ENCODE measurements at regions not wholly inside any gene's neighbourhood (a gene's known extent, or its start where the extent isn't known, plus 50 kb on each side); places are given as distances from the start of the nearest gene placed in this dataset.

GRCh38 chr2:82043867-82044266 lies 1739.3 kb upstream of the LRRTM1 start:
- TF ChIP-seq HOXA7 (CRISPR knock-in tag; IDR thresholded peaks at IDR 0.05; ENCODE audit: borderline replicate concordance) (no peak), GFI1B (tag by site-specific recombination; IDR thresholded peaks at IDR 0.05) (no peak), KLF17 (tag by site-specific recombination; IDR thresholded peaks at IDR 0.05) (no peak)
- TF ChIP-seq, protein P1, sequence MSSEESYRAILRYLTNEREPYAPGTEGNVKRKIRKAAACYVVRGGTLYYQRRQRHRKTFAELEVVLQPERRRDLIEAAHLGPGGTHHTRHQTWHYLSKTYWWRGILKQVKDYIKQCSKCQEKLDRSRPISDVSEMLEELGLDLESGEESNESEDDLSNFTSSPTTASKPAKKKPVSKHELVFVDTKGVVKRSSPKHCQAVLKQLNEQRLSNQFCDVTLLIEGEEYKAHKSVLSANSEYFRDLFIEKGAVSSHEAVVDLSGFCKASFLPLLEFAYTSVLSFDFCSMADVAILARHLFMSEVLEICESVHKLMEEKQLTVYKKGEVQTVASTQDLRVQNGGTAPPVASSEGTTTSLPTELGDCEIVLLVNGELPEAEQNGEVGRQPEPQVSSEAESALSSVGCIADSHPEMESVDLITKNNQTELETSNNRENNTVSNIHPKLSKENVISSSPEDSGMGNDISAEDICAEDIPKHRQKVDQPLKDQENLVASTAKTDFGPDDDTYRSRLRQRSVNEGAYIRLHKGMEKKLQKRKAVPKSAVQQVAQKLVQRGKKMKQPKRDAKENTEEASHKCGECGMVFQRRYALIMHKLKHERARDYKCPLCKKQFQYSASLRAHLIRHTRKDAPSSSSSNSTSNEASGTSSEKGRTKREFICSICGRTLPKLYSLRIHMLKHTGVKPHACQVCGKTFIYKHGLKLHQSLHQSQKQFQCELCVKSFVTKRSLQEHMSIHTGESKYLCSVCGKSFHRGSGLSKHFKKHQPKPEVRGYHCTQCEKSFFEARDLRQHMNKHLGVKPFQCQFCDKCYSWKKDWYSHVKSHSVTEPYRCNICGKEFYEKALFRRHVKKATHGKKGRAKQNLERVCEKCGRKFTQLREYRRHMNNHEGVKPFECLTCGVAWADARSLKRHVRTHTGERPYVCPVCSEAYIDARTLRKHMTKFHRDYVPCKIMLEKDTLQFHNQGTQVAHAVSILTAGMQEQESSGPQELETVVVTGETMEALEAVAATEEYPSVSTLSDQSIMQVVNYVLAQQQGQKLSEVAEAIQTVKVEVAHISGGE (tag by site-specific recombination; conservative IDR thresholded peaks at IDR 0.05; ENCODE audit: low read depth), result no peak

Data from HEK293 (cell line).